Anterior cingulate cortex (tissue), 58 donors: ENCODE measurements at regions not wholly inside any gene's neighbourhood (a gene's known extent, or its start where the extent isn't known, plus 50 kb on each side); places are given as distances from the start of the nearest gene placed in this dataset.
"Not testable (repeated sequence)": the region's sequence is repeated elsewhere in the genome, so short reads cannot be mapped to it uniquely, and the experiment has no call there.

ENCODE experiments used
- DNase-seq, 58 donors: peaks; one replicate each; lab custom pipeline; 2025; lab: John Stamatoyannopoulos, UW

DNA sequence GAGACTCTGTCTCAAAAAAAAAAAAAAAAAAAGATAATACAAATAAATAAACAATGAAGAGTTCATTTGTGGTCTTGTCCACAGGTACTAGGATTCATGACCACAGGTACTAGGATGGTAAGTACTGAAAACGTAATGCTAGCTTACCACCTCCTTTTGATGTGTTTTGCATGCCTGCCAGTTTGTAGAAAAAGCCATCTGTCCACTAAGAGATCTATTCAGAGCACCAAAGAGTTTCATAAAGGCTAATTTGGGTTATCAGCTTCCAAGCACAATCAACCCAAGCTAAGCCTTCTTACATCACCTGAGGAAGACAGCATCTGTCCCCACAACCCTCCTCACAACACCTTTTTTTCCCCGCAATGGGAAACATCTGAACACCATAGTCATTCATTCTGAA is 477.2 kb downstream of the ZEB2 start:
- no peak for DNase-seq

DNA sequence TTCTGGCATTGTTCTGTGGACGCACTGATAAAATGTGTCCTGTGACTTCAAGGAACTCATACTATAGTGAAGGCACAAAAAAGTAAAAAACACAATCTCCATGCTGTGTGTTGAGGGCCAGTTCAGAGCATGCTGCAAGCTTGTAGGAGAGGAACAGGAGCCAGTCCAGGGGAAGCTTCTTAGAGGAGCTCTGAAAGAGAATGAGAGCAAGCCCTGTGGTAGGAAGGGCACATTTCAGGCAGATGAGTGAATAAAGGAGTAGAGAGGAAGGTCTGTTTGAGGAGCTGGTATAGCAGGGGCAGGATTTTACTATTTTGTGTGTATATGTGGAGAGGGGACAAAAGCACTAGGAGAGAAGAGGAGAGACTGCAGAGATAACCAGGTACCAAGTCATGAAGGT is 478.3 kb downstream of the ZEB2 start:
- DNase-seq = no peak

DNA sequence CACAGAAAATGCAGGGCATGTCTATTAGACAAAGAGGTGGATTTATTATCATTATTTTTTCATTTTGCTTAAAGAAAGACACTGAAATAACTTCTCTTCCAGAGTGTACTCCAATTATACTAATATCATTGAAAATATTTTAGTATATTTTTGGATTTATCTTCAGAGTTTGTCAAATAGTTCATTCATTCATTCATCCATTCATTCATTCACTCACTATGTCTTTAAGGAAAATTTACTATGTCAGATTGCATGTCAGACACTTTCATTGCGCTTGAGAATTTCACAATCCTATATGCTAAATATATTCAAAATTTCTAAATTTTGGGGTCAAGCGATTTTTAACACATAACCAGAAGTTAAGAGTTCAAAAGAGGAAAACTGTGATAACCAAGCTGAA is 479.1 kb downstream of the ZEB2 start:
- DNase-seq = no peak

DNA sequence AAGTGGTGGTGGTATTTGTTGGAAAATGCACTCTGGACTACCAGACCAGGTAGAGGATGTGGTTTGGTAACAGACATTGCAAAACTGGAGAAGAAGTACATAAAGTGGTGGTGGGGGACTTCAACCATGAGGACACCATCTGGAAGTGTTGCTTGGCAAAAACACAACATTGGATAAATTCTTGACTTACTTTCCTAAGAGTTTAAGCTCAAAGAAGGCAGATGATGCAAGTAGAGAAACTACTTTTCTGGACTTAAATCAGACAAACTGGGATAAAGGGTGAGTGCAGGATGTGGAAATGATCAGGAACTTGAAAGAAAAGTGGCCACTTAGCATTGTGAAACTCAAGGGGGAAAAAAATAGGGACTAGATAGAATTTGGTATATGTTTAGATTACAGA is 487.4 kb downstream of the ZEB2 start:
- no peak for DNase-seq

DNA sequence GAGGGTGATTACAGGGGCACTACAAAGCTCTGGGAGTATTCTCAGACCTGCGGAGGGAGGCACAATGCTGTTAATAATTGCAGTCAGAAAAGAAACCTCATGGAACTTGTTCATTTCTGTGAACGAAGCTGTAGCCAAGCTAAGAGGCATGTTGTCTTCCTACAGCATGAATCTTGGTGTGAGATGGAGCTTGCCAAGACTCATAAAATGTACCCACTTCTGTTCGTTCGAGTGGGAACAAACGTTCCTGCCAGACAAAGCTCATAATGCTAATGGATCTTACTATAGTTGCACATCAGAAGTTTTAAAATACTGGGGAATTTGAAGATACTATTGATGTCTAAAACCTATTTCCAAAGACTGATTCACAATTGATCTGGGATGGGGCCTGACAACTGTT is 489.1 kb downstream of the ZEB2 start:
- peak in 16 of 58 donors; percentile 2 to 73 (median 6) for DNase-seq

DNA sequence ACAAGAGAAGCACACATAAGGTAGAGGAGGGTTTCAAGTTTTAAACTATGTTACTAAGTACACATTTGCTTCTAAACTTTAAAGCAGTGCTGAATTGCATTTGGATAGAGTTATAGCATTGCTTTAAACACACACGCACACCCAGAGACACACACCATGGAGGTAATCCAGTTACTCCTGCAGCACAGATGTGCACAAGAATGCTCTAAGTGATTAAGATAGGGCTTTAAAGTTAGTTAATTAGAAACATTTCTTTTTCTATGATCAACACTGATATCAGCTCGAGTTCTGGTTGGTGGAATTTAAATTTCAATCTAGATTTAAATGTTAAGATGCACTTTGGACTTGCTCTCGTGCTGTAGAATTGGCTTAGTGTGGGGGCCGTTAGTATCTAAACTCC is 492.3 kb downstream of the ZEB2 start:
- DNase-seq = no peak

DNA sequence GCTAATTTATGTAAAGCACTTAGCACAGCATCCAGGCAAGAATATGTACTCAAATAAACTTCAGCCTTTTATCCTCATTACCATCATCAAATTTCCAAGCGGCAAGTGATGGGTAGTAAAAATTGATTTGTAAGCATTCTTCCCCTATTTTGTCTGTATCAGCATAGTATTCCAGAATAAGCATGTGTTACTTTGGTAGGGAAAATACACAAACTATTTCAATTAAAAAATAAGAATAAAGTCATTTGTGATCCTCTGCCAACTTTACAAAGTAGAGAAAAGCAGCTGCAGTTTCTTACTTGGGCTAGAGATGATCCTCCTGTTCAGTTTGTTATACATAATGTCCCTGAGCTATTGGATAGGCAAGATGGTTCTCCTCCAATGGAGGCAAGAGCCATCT is 493.2 kb downstream of the ZEB2 start:
- DNase-seq = no peak

DNA sequence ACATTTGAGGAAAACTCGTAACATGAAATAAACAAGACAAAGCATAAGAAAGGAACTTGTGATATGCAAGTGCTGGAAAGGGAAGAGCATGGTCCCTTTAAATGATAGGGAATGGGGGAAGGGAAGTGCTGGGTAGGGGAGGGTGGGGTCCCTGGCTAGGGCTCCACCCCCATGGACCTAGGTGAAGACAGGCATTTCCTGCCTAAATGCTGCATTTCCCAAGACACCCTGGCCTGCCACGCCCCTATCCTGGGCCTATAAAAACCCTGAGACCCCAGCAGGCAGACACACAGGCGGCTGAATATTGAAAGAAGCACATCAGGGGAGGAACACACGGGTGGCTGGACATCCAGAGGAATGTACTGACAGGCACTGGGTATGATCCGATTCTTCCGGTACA is 499.9 kb downstream of the ZEB2 start:
- DNase-seq = no peak

DNA sequence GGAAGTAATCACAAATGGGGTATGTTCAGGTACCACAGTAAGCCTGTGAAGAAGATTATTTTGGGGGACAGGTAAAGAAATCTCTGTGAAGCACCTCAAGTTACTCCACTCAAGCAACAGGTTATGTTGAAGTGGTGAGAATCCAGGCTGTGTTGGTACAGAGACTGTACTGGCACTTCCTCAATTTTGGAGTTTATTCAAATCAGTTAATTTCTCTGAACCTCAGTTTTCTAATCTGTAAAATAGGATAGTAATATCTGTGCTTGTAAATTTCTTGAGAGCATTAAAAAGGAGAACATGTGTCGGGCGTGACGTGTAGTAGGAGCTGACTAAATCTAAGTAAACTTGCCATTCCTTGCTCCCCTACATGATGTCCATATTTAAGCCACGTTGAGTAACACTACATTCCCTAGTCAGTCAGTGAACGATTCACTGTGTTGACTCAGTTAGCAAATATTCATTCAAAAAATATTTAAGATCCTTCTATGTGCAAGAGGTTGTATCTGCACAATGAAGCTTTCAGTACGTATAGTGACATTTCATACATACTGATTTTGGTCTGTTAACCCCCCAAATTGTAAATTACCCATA is 504.2 kb downstream of the ZEB2 start:
- DNase-seq = no peak

DNA sequence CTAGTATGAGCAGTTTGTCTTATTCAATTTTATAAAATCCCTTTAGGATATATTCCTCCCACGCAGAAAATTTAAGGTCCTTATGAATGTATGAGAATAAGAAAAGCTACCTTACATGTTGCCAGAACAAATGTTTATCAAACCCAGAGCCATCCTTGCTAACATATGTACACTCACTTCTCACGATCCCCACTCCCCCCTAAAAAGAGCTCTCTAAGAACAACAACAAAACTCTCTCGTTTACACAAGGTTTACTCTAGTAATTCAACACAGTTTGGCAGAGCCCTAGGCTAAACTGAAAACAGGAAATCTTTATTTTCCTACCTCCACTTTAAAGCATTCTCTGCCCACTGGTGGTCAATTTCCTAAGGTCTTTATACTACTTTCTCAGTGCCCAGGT is 504.9 kb downstream of the ZEB2 start:
- DNase-seq = no peak

DNA sequence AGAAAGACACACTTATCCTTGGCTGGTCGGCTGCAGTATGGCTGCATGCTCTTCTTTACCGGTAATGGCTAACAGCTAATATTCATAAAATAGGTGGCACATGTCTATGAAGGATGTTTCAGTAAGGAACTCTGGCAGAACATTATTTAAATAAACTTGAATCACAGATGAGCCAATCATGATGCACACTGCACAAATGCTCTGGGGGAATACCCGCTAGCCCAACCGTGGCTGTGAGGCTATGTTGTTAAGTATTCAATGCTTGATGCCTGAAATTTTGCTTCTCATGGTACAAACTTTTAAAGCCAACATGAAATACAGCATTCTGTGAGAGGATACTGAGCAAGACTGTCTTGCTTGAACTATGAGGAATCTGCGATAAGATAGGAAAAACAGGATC is 505.8 kb downstream of the ZEB2 start:
- no peak for DNase-seq

DNA sequence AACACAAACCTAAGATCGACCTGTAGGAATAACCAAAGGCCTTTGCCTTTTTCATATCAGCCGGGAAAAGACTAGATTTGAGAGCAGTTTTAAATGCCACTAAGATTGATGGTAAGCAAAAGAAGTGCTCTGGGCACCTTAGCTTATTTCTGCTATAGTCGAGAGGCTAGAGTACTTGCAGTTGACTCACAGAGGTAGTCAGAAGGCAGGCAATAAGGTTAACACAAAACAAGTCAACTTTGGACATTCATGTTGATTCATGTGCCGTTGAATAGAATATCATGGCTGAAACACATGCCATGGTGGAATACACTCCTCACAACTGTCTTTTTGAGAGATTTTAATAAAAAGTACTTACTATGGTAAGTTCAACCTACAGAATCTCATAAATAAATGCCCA is 507.6 kb downstream of the ZEB2 start:
- DNase-seq = no peak

DNA sequence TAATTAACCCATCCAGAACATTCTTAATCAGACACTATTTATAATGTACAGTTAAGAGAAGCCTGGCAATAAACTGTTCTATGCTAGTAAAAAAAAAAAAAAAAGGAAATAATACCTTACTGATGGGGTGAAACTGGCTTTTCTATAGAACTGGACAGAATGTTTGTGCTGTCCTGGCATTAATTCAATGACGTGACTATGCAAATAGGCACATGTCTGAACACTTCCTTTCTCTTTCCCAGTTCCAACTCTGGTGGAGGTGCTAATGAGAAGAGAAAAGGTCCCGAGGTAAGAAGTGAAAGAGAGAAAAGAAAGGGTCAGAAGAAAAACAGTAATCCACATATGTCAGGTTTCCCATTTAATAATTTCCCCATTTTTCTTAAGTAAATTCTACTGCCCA is 508.4 kb downstream of the ZEB2 start:
- DNase-seq = no peak

DNA sequence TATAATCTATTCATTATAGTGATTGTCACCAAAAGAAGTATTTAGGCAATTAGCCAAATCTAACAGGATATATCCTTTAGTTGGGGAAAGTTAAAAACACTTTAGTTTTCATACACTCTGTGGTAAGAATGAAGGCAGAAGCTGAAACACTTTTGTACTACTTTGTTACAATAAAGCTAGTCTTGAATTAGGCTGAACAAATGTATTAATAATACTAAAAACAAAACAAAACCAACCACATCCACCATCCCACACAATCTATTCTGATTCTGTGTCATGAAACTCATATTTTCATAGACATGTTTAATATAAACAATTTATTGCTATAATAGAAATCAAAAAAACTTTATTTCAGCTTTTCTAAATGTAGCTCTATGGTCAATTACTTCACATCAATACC is 508.8 kb downstream of the ZEB2 start:
- no peak for DNase-seq

DNA sequence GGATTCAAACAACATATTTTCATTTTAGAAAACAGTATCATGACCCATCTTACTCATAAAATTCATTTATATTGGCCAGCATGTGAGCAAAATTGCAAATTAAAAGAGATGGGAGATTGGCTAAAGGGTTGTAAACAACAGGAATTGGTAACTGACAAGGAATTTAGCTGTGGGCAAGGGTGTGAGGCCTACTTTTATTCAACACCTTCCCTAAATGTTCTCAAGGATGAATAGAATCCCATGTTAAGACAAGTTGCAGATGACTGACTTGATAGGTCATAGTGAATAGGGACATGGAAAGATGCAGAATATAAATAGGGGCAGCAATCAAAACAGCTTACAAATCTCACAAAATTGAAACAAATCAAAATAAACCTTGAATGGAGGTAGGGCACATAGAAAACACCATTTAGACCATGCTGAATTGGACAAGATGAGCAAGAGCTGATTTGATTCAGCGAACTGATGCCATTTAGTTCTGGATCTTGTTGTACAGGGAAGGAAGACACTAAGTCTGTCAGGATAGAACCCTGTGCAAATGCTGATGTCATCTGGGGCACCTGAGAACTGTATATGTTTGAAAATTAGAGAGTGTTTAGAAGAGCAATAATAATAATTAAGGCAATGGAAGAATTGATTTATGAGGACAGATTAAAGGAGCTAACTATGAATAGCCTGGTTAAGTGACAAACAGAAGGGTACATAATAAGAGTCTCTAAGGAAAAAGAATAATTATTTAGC is 509.7 kb downstream of the ZEB2 start:
- DNase-seq = no peak

DNA sequence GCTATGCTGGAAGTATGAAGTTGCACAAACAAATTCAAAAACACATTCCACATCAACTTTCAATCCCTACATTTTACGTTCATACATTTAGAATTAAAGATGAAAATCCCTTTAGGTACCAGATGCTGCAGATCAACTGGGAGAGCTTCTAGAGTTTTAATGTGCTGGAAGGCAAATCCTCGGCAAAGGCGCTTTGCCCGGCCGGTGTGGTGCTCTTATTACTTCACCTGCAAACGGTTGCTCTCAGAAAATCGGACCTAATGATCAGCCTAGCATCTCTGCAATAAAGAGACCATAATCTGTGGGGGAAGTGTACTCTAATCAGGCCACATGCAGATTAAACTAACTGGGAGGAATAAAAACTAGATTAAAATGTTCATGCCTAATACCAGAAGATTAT is 513.8 kb downstream of the ZEB2 start:
- DNase-seq = no peak

DNA sequence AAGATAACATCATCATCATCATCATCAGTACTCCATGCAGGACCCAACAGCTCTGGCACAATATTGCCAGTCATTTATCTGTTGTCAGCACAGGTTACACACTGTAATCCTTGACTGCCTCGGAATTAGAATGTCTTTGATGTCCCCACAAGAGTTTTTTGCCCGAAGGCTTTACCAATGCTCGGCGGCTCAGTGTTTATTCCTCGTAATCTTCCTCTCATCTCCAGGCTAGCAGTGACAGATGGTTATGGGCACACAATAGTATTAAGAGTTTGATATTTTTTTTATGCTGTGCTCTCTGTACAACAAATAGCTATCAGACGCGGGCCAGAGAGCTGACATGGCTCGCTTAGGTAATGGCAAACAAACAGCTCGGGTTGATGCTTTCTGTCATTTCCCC is 515.2 kb downstream of the ZEB2 start:
- no peak for DNase-seq

DNA sequence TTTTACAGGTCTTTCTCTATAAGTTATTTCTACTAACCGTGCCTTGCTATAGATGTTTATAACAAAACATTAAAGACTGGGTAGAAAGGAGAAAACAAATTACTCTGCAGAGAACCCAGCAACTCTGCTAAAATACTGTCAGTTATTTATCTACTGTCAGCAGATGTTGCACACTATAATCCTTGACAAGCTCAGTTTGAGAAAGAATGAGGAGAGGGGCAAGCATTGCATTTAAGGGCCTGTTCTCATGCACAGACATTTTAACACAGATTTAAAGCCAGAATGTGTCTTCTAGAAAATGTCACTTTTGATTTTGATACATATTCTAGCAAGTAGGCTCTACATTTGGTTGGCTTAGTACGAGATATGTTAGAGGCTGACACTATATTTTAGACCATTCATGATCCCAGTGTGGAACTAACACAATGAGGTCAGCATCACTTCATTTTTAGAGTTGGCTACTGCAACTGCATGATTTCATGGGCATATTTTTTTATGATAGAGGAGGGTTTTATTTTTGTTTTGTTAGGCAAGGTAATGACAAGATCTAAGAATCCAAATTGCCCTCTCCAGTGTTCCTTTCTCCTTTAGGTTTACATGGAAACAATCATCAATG is 516.4 kb downstream of the ZEB2 start:
- no peak for DNase-seq

DNA sequence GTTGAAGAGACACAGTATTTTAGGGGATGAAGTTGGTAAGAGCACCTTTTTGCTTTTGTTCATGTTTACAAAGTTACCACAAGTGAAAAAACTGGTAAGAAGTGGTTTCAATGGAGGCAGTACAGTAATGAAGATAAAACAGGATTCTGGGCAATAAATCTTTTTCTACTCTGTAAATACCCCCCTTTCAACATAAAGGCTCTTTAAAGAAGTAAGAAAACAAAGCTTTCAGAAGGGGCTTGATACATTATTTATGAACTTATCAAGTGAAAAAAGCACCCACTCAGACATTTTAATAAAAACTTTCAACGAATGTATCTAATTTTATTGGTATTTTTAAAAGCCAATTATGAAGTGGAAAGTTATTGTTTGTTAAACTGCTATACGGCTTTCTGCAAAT is 522.9 kb downstream of the ZEB2 start:
- no peak for DNase-seq

DNA sequence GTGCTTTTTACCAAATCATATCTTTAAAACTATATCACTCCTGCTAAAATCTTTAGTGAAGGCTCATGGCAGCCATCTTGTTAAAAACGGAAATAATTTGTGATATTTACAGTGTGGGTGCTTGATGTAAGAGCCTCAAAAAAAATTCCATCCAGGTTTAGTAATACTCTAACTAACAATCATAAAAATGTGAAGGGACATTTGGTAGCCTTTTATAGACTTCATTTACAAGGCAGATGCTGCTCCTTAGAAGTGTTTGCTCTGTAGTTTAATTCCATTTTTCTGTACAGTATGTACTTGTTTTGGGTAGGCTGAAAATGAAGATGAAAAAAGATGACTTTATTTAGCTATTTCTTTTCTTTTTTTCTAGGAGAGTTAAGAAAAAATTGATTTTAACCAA is 525.0 kb downstream of the ZEB2 start:
- DNase-seq = no peak

DNA sequence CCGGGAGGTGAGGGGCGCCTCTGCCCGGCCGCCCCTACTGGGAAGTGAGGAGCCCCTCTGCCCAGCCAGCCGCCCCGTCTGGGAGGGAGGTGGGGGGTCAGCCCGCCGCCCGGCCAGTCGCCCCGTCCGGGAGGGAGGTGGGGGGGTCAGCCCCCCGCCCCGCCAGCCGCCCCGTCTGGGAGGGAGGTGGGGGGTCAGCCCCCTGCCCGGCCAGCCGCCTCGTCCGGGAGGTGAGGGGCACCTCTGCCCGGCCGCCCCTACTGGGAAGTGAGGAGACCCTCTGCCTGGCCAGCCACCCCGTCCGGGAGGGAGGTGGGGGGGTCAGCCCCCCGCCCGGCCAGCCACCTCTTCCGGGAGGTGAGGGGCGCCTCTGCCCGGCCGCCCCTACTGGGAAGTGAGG is 528.3 kb downstream of the ZEB2 start:
- DNase-seq = not testable (repeated sequence)

DNA sequence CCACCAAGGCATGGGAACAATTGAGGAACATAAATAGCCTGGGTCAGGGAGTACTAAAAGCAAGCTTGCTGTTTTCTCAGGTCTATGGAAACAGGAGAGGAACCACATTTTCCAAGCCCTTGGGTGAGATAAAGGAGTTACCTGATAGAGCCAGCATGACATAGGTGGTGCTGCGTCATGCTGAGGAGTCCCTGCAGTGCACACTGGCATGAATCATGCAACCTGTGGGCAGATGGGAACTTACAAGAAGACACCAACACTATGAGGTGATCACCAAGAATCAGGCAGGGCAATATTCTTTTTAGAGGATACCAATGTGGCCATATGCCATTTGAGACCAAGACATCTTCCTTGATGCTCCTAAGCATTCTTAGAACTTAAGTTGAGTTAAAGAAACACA is 531.8 kb downstream of the ZEB2 start:
- no peak for DNase-seq
